ENCODE measurements at regions not wholly inside any gene's neighbourhood (a gene's known extent, or its start where the extent isn't known, plus 50 kb on each side); places are given as distances from the start of the nearest gene placed in this dataset.

DNA sequence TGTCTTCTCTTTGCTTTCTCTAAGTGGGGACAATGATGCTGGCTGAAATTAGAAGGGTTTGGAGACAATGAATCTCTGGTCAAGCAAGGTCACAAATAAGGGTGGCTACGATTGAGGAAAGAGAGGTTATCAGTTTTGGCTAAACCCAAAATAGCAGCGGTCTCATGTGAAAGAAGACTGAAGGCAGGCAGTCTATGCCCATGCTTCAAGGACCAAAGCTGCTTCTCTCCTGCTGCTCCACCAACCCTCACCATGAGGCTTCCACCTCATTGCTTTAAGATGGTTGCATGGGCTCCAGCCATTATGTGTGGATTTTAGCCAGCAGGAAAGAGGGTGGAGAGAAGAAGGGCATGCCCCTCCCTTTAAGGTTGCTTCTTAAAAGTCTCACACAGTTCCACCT is 114.1 kb upstream of the TRIM2 start:
- DNase-seq (ENCODE audit: extremely low spot score, unreplicated experiment): no peak
- Mint-ChIP-seq H3K27me3 (peaks cover 2% of the 10 kb centered on the region), H3K4me3 (no peak overlapping the region), H3K27ac (no peak overlapping the region), H3K9me3 (peaks cover 3% of the 10 kb centered on the region), H3K4me1 (ENCODE audit: unreplicated experiment) (peaks cover 6% of the 10 kb centered on the region), H3K36me3 (no peaks in the 10 kb centered on the region)
- TF ChIP-seq, protein P1, sequence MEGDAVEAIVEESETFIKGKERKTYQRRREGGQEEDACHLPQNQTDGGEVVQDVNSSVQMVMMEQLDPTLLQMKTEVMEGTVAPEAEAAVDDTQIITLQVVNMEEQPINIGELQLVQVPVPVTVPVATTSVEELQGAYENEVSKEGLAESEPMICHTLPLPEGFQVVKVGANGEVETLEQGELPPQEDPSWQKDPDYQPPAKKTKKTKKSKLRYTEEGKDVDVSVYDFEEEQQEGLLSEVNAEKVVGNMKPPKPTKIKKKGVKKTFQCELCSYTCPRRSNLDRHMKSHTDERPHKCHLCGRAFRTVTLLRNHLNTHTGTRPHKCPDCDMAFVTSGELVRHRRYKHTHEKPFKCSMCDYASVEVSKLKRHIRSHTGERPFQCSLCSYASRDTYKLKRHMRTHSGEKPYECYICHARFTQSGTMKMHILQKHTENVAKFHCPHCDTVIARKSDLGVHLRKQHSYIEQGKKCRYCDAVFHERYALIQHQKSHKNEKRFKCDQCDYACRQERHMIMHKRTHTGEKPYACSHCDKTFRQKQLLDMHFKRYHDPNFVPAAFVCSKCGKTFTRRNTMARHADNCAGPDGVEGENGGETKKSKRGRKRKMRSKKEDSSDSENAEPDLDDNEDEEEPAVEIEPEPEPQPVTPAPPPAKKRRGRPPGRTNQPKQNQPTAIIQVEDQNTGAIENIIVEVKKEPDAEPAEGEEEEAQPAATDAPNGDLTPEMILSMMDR (conservative IDR thresholded peaks at IDR 0.05): no peak

DNA sequence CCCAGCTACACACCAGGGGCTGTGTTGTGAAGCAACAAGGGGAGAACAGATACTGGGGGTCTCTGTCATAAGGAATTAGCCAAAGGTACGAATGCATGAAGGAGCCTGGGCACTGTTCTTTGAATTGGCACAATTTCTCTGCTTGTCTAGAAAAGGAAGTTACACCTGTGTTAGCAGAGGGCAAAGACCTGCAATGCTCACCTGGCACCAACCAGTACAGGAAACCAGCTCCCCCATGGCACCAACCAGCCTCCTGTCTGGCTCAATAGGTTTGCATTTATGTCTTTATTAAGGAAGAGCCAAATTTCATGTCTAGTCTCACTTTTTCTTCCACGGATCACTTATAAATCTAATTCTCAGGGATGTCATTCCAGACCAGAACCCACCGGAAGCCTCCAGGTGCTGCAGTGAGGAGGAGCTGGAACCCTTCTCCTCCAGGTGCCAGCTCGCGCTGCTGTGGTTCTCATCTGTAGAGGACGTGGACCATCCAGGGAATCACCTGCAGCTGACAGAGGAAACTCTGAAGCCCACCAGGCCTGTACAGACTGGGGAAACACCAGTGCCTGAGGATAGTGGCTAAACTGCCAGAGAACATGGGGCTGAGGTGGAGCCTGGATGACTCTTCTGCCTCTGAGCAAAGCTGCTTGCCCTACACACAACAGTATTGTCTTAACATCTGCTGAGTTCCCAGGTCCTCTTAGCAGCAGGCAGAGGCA is 113.4 kb upstream of the TRIM2 start:
- no peak for DNase-seq (ENCODE audit: extremely low spot score, unreplicated experiment)
- H3K27me3 Mint-ChIP-seq: no peaks in the 10 kb centered on the region
- TF ChIP-seq, protein P1 (conservative IDR thresholded peaks at IDR 0.05): no peak
- no peak overlapping the region for H3K4me3 Mint-ChIP-seq
- H3K9me3 Mint-ChIP-seq: no peaks in the 10 kb centered on the region
- H3K27ac Mint-ChIP-seq: no peak overlapping the region
- no peaks in the 10 kb centered on the region for H3K36me3 Mint-ChIP-seq
- H3K4me1 Mint-ChIP-seq (ENCODE audit: unreplicated experiment): no peaks in the 10 kb centered on the region

DNA sequence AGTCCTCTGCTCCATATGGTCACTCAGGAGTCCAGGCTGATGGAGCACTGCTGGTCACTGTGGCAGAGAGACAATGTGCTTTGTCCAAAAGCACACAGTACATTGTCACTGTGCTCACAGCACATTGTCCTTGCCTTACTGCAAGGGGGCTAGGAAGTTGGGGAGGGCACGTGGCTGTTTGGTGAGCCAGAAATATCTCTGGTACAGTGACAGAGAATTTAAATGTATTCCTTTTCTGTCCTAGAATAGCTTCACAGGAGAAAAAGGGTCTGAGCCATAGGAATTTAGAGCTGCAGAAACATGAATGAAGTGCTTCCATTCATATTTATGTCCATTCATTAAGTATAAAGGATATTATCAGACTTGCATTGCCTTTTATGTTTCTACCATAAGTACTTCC is 110.8 kb upstream of the TRIM2 start:
- Mint-ChIP-seq H3K27ac (no peak overlapping the region), H3K4me1 (ENCODE audit: unreplicated experiment) (no peaks in the 10 kb centered on the region), H3K27me3 (no peaks in the 10 kb centered on the region), H3K4me3 (no peak overlapping the region), H3K36me3 (no peaks in the 10 kb centered on the region), H3K9me3 (no peaks in the 10 kb centered on the region)
- DNase-seq (ENCODE audit: extremely low spot score, unreplicated experiment): no peak
- TF ChIP-seq, protein P1 (conservative IDR thresholded peaks at IDR 0.05): no peak

DNA sequence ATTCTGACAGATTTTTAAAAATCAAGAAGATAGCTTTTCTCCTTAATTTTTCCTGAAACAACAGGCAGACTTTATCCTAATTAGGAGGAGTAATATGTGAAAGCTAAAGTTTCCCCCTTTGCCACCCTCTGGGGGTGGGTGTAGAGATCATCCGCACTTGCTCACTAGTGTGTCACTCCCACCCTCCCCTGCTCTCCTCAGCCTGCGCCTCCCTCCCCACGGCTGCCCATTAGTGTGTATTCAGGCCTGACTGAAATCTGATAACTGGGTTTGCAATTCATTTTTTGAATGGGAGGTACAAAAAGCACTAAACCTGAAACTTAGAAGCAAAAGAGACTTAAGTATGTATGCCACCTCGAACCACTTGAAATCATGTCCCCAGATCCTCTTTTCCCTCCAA is 110.4 kb upstream of the TRIM2 start:
- Mint-ChIP-seq H3K4me1 (ENCODE audit: unreplicated experiment) (no peaks in the 10 kb centered on the region), H3K9me3 (no peaks in the 10 kb centered on the region), H3K27ac (no peak overlapping the region), H3K27me3 (no peaks in the 10 kb centered on the region), H3K36me3 (no peaks in the 10 kb centered on the region), H3K4me3 (no peak overlapping the region)
- TF ChIP-seq, protein P1 (conservative IDR thresholded peaks at IDR 0.05): no peak
- DNase-seq (ENCODE audit: extremely low spot score, unreplicated experiment): no peak

DNA sequence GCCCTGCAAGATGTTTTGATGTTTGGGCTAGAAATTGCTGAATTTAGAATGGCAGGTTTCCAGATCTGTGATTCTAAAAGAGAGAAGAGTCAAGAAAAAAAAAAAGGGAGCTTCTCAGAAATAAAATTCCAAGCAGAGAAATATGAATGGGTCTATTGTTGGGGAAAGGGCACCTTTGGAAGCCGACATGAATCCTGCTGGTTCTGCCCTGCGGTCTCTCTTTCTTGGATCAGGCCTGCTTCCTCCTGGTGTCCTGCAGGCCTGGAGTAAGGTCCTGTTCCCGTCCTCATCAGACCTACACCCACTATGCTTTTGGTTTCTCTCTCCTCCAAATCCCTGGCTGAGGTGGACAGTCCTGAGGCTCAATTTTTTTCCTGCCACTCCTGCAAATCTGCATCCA is 109.8 kb upstream of the TRIM2 start:
- Mint-ChIP-seq H3K9me3 (no peaks in the 10 kb centered on the region), H3K4me1 (ENCODE audit: unreplicated experiment) (no peaks in the 10 kb centered on the region), H3K4me3 (no peak overlapping the region), H3K27ac (peak overlapping the region; percentile 35), H3K27me3 (no peaks in the 10 kb centered on the region), H3K36me3 (no peaks in the 10 kb centered on the region)
- DNase-seq (ENCODE audit: extremely low spot score, unreplicated experiment): no peak
- TF ChIP-seq, protein P1 (conservative IDR thresholded peaks at IDR 0.05): no peak

Data from type B pancreatic cell (in vitro differentiated cells).